OCI-LY7 (cell line): ENCODE measurements at regions not wholly inside any gene's neighbourhood (a gene's known extent, or its start where the extent isn't known, plus 50 kb on each side); places are given as distances from the start of the nearest gene placed in this dataset.

Experiments
- EZH2phosphoT487 ChIP-seq: fragments of 200-600 bp; sonication (generic); IDR thresholded peaks from 2 replicates; pipeline ENCODE4 v1.6.1; 2018; ENCODE audit warnings: low read depth, borderline replicate concordance, mild to moderate bottlenecking, mixed run types, antibody characterized with exemption, low read length, moderate library complexity, mixed read lengths
- TF ChIP-seq, protein P1 (sequence below): fragments of 200-600 bp; sonication (generic); conservative IDR thresholded peaks from 2 replicates; pipeline ENCODE4 v1.5.1; 2014; ENCODE audit warnings: mild to moderate bottlenecking, antibody characterized with exemption, low read length, moderate library complexity, mixed read lengths

- TF ChIP-seq, protein P1, sequence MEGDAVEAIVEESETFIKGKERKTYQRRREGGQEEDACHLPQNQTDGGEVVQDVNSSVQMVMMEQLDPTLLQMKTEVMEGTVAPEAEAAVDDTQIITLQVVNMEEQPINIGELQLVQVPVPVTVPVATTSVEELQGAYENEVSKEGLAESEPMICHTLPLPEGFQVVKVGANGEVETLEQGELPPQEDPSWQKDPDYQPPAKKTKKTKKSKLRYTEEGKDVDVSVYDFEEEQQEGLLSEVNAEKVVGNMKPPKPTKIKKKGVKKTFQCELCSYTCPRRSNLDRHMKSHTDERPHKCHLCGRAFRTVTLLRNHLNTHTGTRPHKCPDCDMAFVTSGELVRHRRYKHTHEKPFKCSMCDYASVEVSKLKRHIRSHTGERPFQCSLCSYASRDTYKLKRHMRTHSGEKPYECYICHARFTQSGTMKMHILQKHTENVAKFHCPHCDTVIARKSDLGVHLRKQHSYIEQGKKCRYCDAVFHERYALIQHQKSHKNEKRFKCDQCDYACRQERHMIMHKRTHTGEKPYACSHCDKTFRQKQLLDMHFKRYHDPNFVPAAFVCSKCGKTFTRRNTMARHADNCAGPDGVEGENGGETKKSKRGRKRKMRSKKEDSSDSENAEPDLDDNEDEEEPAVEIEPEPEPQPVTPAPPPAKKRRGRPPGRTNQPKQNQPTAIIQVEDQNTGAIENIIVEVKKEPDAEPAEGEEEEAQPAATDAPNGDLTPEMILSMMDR = no peak
- no peak for TF ChIP-seq EZH2phosphoT487
These were observed 105.8 kb upstream of the VCX3A start for GRCh38 chrX:6640727-6641126.
